Mesodermal cell (in vitro differentiated cells): ENCODE measurements at regions not wholly inside any gene's neighbourhood (a gene's known extent, or its start where the extent isn't known, plus 50 kb on each side); places are given as distances from the start of the nearest gene placed in this dataset.

Experiments used
- H3K27ac ChIP-seq: 2 replicates; pipeline ENCODE4 v1.7.0; 2013; ENCODE audit warnings: mild to moderate bottlenecking, low read depth, low read length, moderate library complexity; ENCODE audit not compliant: severe bottlenecking
- H3K36me3 ChIP-seq: 2 replicates; pipeline ENCODE4 v1.7.1; 2013; ENCODE audit warnings: mild to moderate bottlenecking, low read length, moderate library complexity; ENCODE audit not compliant: control insufficient read depth, insufficient read depth
- H3K4me1 ChIP-seq: one replicate; pipeline ENCODE4 v1.7.1; 2013; ENCODE audit warnings: mild to moderate bottlenecking, low read length; ENCODE audit not compliant: insufficient read depth, control insufficient read depth, poor library complexity, severe bottlenecking
- H3K4me3 ChIP-seq: 2 replicates; pipeline ENCODE4 v1.7.0; 2013; ENCODE audit warnings: low read length, control low read depth, mild to moderate bottlenecking; ENCODE audit not compliant: insufficient read depth, poor library complexity, severe bottlenecking; ENCODE audit errors: extremely low read depth
- H3K9me3 ChIP-seq: 2 replicates; pipeline ENCODE4 v1.7.1; 2013; ENCODE audit warnings: mild to moderate bottlenecking, low read length, moderate library complexity; ENCODE audit not compliant: control insufficient read depth
- WGBS, 2 experiments: methylation state at CpG; one replicate each; pipeline ENCODE4 v1.1.5; 2013; ENCODE audit warnings: missing lambda C conversion rate in 2 of 2; ENCODE audit not compliant: insufficient coverage in 2 of 2; 5-methylcytosine and 5-hydroxymethylcytosine counted together

- Histone ChIP-seq H3K27ac (no peak overlapping the region), H3K4me3 (no peak overlapping the region), H3K9me3 (no peaks in the 10 kb centered on the region), H3K36me3 (no peaks in the 10 kb centered on the region), H3K4me1 (no peaks in the 10 kb centered on the region)
- WGBS, 2 experiments: 46 to 75% methylated on average over 1 of the region's 1 CpG
Observed at GRCh38 chr5:99004960-99005359, 76.2 kb upstream of the CHD1 start.

GRCh38 chr5:99000876-99001275 lies 72.1 kb upstream of the CHD1 start:
- Histone ChIP-seq H3K27ac (no peak overlapping the region), H3K4me1 (no peaks in the 10 kb centered on the region), H3K4me3 (no peak overlapping the region), H3K36me3 (no peaks in the 10 kb centered on the region), H3K9me3 (no peaks in the 10 kb centered on the region)
- 67 to 71% methylated on average over 1 of the region's 1 CpG for WGBS, 2 experiments

DNA sequence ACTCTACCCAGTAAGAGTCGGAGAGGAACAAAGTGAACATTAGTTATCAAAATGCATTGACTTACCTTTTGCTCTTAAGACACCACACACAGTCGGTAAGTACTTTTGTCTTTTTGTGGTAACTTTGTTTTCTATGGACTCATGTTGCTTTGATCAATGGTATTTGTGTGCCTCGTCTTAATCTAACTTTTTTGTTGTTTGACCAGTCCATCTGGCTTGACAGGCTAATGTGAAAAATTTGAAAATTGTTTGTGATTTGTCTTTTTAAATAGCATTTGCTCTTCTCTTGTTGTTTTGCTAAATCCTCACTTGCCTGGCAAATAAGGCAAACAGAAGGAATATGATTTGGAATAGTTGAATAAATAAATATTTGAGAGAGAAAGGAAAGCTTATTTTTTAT lies 71.4 kb upstream of the CHD1 start:
- no peak overlapping the region for H3K27ac ChIP-seq
- WGBS, 2 experiments: 83% methylated on average over 2 of the region's 3 CpGs; no CpG with 5 or more reads in 1 of the 2 experiments
- H3K4me1 ChIP-seq: no peaks in the 10 kb centered on the region
- H3K36me3 ChIP-seq: no peaks in the 10 kb centered on the region
- no peaks in the 10 kb centered on the region for H3K9me3 ChIP-seq
- no peak overlapping the region for H3K4me3 ChIP-seq

DNA sequence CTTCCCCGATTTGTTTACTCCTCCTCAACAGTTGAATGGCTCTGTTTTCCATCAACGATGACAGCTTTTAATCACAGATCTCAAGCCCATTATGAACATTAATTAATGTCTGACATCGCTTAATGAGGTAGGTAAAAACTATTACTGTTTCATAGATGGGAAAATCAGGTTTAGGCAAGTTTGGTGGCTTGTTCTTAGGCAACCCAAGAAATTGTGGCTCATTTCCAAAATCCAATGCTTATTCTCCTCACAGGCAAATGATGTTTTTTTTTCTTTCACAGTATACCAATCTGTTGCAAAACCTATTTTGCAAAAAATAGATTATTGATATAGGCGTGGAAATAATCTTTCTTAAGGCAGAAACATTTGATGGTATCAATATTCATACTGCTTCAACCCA lies 70.8 kb upstream of the CHD1 start:
- Histone ChIP-seq H3K4me3 (no peak overlapping the region), H3K27ac (no peak overlapping the region), H3K4me1 (no peaks in the 10 kb centered on the region), H3K36me3 (no peaks in the 10 kb centered on the region), H3K9me3 (no peaks in the 10 kb centered on the region)
- WGBS, 2 experiments: 92 to 95% methylated on average over 2 of the region's 4 CpGs

GRCh38 chr5:98997000-98997399 lies 68.2 kb upstream of the CHD1 start:
- H3K4me1 ChIP-seq: no peaks in the 10 kb centered on the region
- no peak overlapping the region for H3K4me3 ChIP-seq
- 84 to 100% methylated on average over 2 to 3 of the region's 5 CpGs for WGBS, 2 experiments
- no peaks in the 10 kb centered on the region for H3K36me3 ChIP-seq
- no peak overlapping the region for H3K27ac ChIP-seq
- no peaks in the 10 kb centered on the region for H3K9me3 ChIP-seq

GRCh38 chr5:98994611-98995010 lies 65.8 kb upstream of the CHD1 start:
- H3K4me1 ChIP-seq: no peaks in the 10 kb centered on the region
- H3K4me3 ChIP-seq: no peak overlapping the region
- H3K27ac ChIP-seq: no peak overlapping the region
- no peaks in the 10 kb centered on the region for H3K9me3 ChIP-seq
- WGBS, 2 experiments: 70 to 94% methylated on average over 3 to 4 of the region's 4 CpGs
- no peaks in the 10 kb centered on the region for H3K36me3 ChIP-seq

GRCh38 chr5:98993512-98993911 lies 64.7 kb upstream of the CHD1 start:
- H3K27ac ChIP-seq: no peak overlapping the region
- H3K9me3 ChIP-seq: no peaks in the 10 kb centered on the region
- 100% methylated on average over 2 of the region's 3 CpGs; no CpG with 5 or more reads in 1 of the 2 experiments for WGBS, 2 experiments

GRCh38 chr5:98992552-98992951 lies 63.7 kb upstream of the CHD1 start:
- H3K36me3 ChIP-seq: no peaks in the 10 kb centered on the region
- H3K9me3 ChIP-seq: no peaks in the 10 kb centered on the region
- no peak overlapping the region for H3K4me3 ChIP-seq
- H3K27ac ChIP-seq: no peak overlapping the region
- no peaks in the 10 kb centered on the region for H3K4me1 ChIP-seq

More at GRCh38 chr5:98993512-98993911, 64.7 kb upstream of the CHD1 start:
- H3K36me3 ChIP-seq: no peaks in the 10 kb centered on the region
- no peaks in the 10 kb centered on the region for H3K4me1 ChIP-seq
- H3K4me3 ChIP-seq: no peak overlapping the region

DNA sequence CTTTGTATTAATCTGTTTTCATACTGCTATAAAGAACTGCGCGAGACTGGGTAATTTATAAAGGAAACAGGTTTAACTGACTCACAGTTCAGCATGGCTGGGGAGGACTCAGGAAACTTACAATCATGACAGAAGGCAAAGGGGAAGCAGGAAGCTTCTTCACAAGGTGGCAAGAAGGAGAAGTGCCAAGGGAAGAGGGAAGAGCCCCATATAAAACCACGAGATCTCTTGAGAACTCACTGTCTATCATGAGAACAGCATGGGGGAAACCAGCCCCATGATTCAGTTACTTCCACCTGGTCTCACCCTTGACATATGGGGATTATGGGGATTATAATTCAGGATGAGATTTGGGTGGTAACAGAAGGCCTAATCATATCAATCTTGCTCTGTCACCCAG lies 60.9 kb upstream of the CHD1 start:
- no peaks in the 10 kb centered on the region for H3K36me3 ChIP-seq
- WGBS, 2 experiments: 51% methylated on average over 3 of the region's 3 CpGs; no CpG with 5 or more reads in 1 of the 2 experiments
- H3K9me3 ChIP-seq: no peaks in the 10 kb centered on the region
- no peak overlapping the region for H3K27ac ChIP-seq
- no peaks in the 10 kb centered on the region for H3K4me1 ChIP-seq
- H3K4me3 ChIP-seq: no peak overlapping the region

DNA sequence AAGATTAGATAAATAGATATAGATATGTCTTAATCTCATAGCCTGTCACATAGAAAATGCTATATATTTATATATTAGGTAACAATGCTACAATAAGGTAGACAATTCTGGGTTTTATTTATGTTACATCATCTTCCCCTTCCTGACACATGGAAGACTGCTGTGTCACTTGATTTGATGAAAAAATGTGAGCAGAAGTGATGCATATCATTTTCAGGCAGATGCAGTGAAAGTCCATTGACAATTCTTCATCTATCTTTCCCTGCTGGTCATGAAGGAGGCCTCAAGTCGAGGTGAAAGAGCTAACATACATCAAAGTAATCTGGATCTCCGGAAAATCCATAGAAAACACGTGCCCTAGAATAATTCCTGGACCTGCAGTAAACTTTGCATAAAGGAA lies 57.8 kb upstream of the CHD1 start:
- Histone ChIP-seq H3K36me3 (no peaks in the 10 kb centered on the region), H3K27ac (no peak overlapping the region), H3K4me1 (peaks cover 3% of the 10 kb centered on the region), H3K9me3 (no peaks in the 10 kb centered on the region), H3K4me3 (no peak overlapping the region)
- 90 to 95% methylated on average over 2 to 3 of the region's 3 CpGs for WGBS, 2 experiments

GRCh38 chr5:98982880-98983279 lies 54.1 kb upstream of the CHD1 start:
- WGBS, 2 experiments: 75 to 85% methylated on average over 2 to 3 of the region's 3 CpGs
- Histone ChIP-seq H3K9me3 (no peaks in the 10 kb centered on the region), H3K4me3 (no peak overlapping the region), H3K36me3 (no peaks in the 10 kb centered on the region), H3K27ac (no peak overlapping the region), H3K4me1 (peaks cover 3% of the 10 kb centered on the region)
